GM23338 (cell line): ENCODE measurements at regions not wholly inside any gene's neighbourhood (a gene's known extent, or its start where the extent isn't known, plus 50 kb on each side); places are given as distances from the start of the nearest gene placed in this dataset.

ENCODE experiments used
- CREB1 ChIP-seq: fragments of 250-450 bp; sonication (Bioruptor Pico); IDR thresholded peaks from 2 replicates; pipeline ENCODE4 v1.5.0; 2020; ENCODE audit warnings: low read depth, mild to moderate bottlenecking, moderate library complexity
- CTCF ChIP-seq, 2 experiments: fragments of 200-600 bp in 1 of 2; sonication (generic) in 1 of 2; conservative IDR thresholded peaks; 2 replicates each; pipeline versions ENCODE4 v1.5.1 to v1.6.1; 2016 to 2017; ENCODE audit warnings: antibody characterized with exemption in 2 of 2, low read depth in 2 of 2, mild to moderate bottlenecking in 2 of 2, moderate library complexity in 1 of 2
- ETS1 ChIP-seq: IDR thresholded peaks from 2 replicates; pipeline ENCODE4 v1.6.1; 2016; ENCODE audit warnings: antibody characterized with exemption
- JUNB ChIP-seq: IDR thresholded peaks from one replicate; pipeline ENCODE4 v1.6.1; 2016; ENCODE audit warnings: antibody characterized with exemption; ENCODE audit not compliant: unreplicated experiment
- NANOG ChIP-seq: IDR thresholded peaks from 2 replicates; pipeline ENCODE4 v1.6.1; 2016; ENCODE audit warnings: antibody characterized with exemption, borderline replicate concordance
- ZNF462 ChIP-seq: fragments of 250-450 bp; sonication (Bioruptor Pico); IDR thresholded peaks from 2 replicates; pipeline ENCODE4 v1.5.0; 2020; ENCODE audit warnings: mild to moderate bottlenecking, moderate library complexity
- TF ChIP-seq, protein P1 (sequence below): IDR thresholded peaks from one replicate; pipeline ENCODE4 v1.6.1; 2018; ENCODE audit warnings: antibody characterized with exemption; ENCODE audit not compliant: unreplicated experiment

- TF ChIP-seq ZNF462 (CRISPR knock-in tag) (no peak), ETS1 (no peak), CREB1 (CRISPR knock-in tag) (no peak), CTCF (conservative IDR thresholded peaks at IDR 0.05; ENCODE audit: low read depth in 2 of 2) (no peak), NANOG (no peak), JUNB (no peak)
- TF ChIP-seq, protein P1, sequence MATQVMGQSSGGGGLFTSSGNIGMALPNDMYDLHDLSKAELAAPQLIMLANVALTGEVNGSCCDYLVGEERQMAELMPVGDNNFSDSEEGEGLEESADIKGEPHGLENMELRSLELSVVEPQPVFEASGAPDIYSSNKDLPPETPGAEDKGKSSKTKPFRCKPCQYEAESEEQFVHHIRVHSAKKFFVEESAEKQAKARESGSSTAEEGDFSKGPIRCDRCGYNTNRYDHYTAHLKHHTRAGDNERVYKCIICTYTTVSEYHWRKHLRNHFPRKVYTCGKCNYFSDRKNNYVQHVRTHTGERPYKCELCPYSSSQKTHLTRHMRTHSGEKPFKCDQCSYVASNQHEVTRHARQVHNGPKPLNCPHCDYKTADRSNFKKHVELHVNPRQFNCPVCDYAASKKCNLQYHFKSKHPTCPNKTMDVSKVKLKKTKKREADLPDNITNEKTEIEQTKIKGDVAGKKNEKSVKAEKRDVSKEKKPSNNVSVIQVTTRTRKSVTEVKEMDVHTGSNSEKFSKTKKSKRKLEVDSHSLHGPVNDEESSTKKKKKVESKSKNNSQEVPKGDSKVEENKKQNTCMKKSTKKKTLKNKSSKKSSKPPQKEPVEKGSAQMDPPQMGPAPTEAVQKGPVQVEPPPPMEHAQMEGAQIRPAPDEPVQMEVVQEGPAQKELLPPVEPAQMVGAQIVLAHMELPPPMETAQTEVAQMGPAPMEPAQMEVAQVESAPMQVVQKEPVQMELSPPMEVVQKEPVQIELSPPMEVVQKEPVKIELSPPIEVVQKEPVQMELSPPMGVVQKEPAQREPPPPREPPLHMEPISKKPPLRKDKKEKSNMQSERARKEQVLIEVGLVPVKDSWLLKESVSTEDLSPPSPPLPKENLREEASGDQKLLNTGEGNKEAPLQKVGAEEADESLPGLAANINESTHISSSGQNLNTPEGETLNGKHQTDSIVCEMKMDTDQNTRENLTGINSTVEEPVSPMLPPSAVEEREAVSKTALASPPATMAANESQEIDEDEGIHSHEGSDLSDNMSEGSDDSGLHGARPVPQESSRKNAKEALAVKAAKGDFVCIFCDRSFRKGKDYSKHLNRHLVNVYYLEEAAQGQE: no peak
Measured at GRCh38 chr12:94736004-94736403, 85.6 kb upstream of the TMCC3 start (continued).
